HEK293T (cell line): ENCODE measurements at regions not wholly inside any gene's neighbourhood (a gene's known extent, or its start where the extent isn't known, plus 50 kb on each side); places are given as distances from the start of the nearest gene placed in this dataset.

Experiments used
- ARNT ChIP-seq: fragments of 450-650 bp; IDR thresholded peaks from 2 replicates; pipeline ENCODE4 v1.6.1; 2017; ENCODE audit warnings: mild to moderate bottlenecking
- BHLHE40 ChIP-seq: fragments of 450-650 bp; IDR thresholded peaks from 2 replicates; pipeline ENCODE4 v1.6.1; 2016; ENCODE audit warnings: mild to moderate bottlenecking, moderate library complexity, borderline replicate concordance
- CTBP1 ChIP-seq: fragments of 450-650 bp; IDR thresholded peaks from 2 replicates; pipeline ENCODE4 v1.6.1; 2016; ENCODE audit warnings: borderline replicate concordance
- ELF4 ChIP-seq: fragments of 450-650 bp; IDR thresholded peaks from 2 replicates; pipeline ENCODE4 v1.6.1; 2017; ENCODE audit warnings: antibody characterized with exemption
- FOXA1 ChIP-seq: fragments of 450-650 bp; IDR thresholded peaks from 2 replicates; pipeline ENCODE4 v1.6.1; 2016; ENCODE audit warnings: mild to moderate bottlenecking
- FOXM1 ChIP-seq: fragments of 450-650 bp; IDR thresholded peaks from 2 replicates; pipeline ENCODE4 v1.6.1; 2017; ENCODE audit warnings: mild to moderate bottlenecking, borderline replicate concordance
- L3MBTL2 ChIP-seq: fragments of 450-650 bp; conservative IDR thresholded peaks from 2 replicates; pipeline ENCODE4 v1.6.1; 2016; ENCODE audit warnings: mild to moderate bottlenecking
- SP1 ChIP-seq: fragments of 450-650 bp; IDR thresholded peaks from 2 replicates; pipeline ENCODE4 v1.6.1; 2017
- SUZ12 ChIP-seq: fragments of 450-650 bp; IDR thresholded peaks from 2 replicates; pipeline ENCODE4 v1.6.1; 2016; ENCODE audit warnings: mild to moderate bottlenecking
- TARDBP ChIP-seq: fragments of 450-650 bp; IDR thresholded peaks from 2 replicates; pipeline ENCODE4 v1.6.1; 2016
- ZNF384 ChIP-seq: fragments of 450-650 bp; IDR thresholded peaks from 2 replicates; pipeline ENCODE4 v1.6.1; 2016
- TF ChIP-seq, protein P1 (sequence below): fragments of 450-650 bp; IDR thresholded peaks from 2 replicates; pipeline ENCODE4 v1.6.1; 2016

DNA sequence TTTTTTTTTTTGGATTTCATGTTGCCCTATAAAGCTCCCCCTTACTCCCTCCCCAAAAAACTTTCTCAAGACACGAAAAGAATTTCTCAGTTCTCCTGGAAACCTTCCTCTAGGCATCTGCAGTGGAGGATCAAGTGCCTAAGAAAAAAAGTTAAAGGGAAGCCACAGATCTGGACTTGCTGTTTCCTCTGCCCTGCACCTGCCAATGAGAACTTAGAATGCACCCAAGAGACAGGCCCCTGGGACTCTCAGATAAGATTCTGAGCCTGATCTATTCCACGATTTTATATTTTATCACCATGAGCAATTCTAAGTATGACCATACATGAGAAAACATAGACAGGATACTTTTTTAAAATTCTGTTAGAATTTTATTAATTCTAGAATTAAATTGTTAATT, 728.9 kb downstream of the BCL11B start:
- no peak for TF ChIP-seq ELF4
- TF ChIP-seq FOXM1: no peak
- no peak for TF ChIP-seq ZNF384
- TF ChIP-seq CTBP1: no peak
- no peak for TF ChIP-seq ARNT
- TF ChIP-seq SP1: no peak
- no peak for TF ChIP-seq TARDBP
- TF ChIP-seq BHLHE40: no peak
- TF ChIP-seq FOXA1: no peak
- TF ChIP-seq, protein P1, sequence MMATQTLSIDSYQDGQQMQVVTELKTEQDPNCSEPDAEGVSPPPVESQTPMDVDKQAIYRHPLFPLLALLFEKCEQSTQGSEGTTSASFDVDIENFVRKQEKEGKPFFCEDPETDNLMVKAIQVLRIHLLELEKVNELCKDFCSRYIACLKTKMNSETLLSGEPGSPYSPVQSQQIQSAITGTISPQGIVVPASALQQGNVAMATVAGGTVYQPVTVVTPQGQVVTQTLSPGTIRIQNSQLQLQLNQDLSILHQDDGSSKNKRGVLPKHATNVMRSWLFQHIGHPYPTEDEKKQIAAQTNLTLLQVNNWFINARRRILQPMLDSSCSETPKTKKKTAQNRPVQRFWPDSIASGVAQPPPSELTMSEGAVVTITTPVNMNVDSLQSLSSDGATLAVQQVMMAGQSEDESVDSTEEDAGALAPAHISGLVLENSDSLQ: no peak
- TF ChIP-seq SUZ12: no peak
- no peak for TF ChIP-seq L3MBTL2
